GM23338 (cell line): ENCODE measurements at regions not wholly inside any gene's neighbourhood (a gene's known extent, or its start where the extent isn't known, plus 50 kb on each side); places are given as distances from the start of the nearest gene placed in this dataset.

Experiments used
- ATAC-seq: fragments of 200-7000 bp; cut with Tn5 transposase; 3 replicates; pipeline ENCODE4 v1.9.1; 2020
- DNase-seq: peaks from one replicate; pipeline ENCODE4 v3.0.0-alpha.2; 2015; ENCODE audit warnings: low spot score
- H2AFZ ChIP-seq: fragments of 200-600 bp; sonication (generic); 2 replicates; pipeline ENCODE4 v1.8.0; 2016; ENCODE audit warnings: antibody characterized with exemption, mild to moderate bottlenecking, moderate library complexity
- H3F3A ChIP-seq: fragments of 200-600 bp; sonication (generic); replicated peaks from 2 replicates; pipeline ENCODE4 v1.8.0; 2017; ENCODE audit warnings: antibody characterized with exemption, mixed run types, low read depth
- H3K27ac ChIP-seq: fragments of 200-600 bp; sonication (generic); 2 replicates; pipeline ENCODE4 v1.6.1; 2016; ENCODE audit warnings: low read depth
- H3K27me3 ChIP-seq: fragments of 200-600 bp; sonication (generic); 2 replicates; pipeline ENCODE4 v1.8.0; 2016; ENCODE audit warnings: mild to moderate bottlenecking, mixed run types, moderate library complexity; ENCODE audit not compliant: insufficient read depth
- H3K36me3 ChIP-seq: fragments of 200-600 bp; sonication (generic); 2 replicates; pipeline ENCODE4 v1.8.0; 2016; ENCODE audit warnings: mild to moderate bottlenecking; ENCODE audit not compliant: insufficient read depth
- H3K4me1 ChIP-seq: fragments of 200-600 bp; sonication (generic); 2 replicates; pipeline ENCODE4 v1.8.0; 2016; ENCODE audit warnings: mild to moderate bottlenecking, moderate library complexity; ENCODE audit not compliant: insufficient read depth
- H3K4me2 ChIP-seq: fragments of 200-600 bp; sonication (generic); 2 replicates; pipeline ENCODE4 v1.7.1; 2017; ENCODE audit warnings: mixed run types
- H3K4me3 ChIP-seq: fragments of 200-600 bp; sonication (generic); 2 replicates; pipeline ENCODE4 v1.6.1; 2016; ENCODE audit warnings: mixed run types
- H3K79me2 ChIP-seq: fragments of 200-600 bp; sonication (generic); replicated peaks from 2 replicates; pipeline ENCODE4 v1.8.0; 2017; ENCODE audit warnings: mild to moderate bottlenecking; ENCODE audit not compliant: insufficient read depth
- H3K9me2 ChIP-seq: fragments of 200-600 bp; sonication (generic); 2 replicates; pipeline ENCODE4 v1.8.0; 2017; ENCODE audit not compliant: insufficient read depth
- H4K20me1 ChIP-seq: fragments of 200-600 bp; sonication (generic); replicated peaks from 2 replicates; pipeline ENCODE4 v1.8.0; 2017; ENCODE audit warnings: mild to moderate bottlenecking; ENCODE audit not compliant: insufficient read depth
- H3K27ac Mint-ChIP-seq: 2 replicates; pipeline ENCODE4 v1.8.0; 2020; ENCODE audit warnings: inconsistent platforms, mild to moderate bottlenecking, moderate library complexity, mixed read lengths
- H3K27me3 Mint-ChIP-seq: 3 replicates; pipeline ENCODE4 v1.8.0; 2022; ENCODE audit warnings: low read depth, mild to moderate bottlenecking, moderate library complexity, mixed read lengths, inconsistent platforms; ENCODE audit not compliant: insufficient read depth, poor library complexity
- H3K36me3 Mint-ChIP-seq: 3 replicates; pipeline ENCODE4 v1.8.0; 2021; ENCODE audit warnings: low read depth, mild to moderate bottlenecking, inconsistent platforms, moderate library complexity, mixed read lengths
- H3K4me1 Mint-ChIP-seq: 3 replicates; pipeline ENCODE4 v1.8.0; 2020; ENCODE audit warnings: mild to moderate bottlenecking, inconsistent platforms, mixed read lengths
- H3K4me3 Mint-ChIP-seq: 3 replicates; pipeline ENCODE4 v1.8.0; 2021; ENCODE audit warnings: moderate library complexity, mild to moderate bottlenecking, inconsistent platforms, mixed read lengths
- H3K9me3 Mint-ChIP-seq: 3 replicates; pipeline ENCODE4 v1.8.0; 2020; ENCODE audit warnings: moderate library complexity, mild to moderate bottlenecking, inconsistent platforms, mixed read lengths
- EZH2 ChIP-seq: fragments of 200-600 bp; sonication (generic); IDR thresholded peaks from one replicate; pipeline ENCODE4 v1.8.0; 2017; ENCODE audit warnings: antibody characterized with exemption, mild to moderate bottlenecking, low read depth; ENCODE audit not compliant: unreplicated experiment
- EZH2phosphoT487 ChIP-seq: fragments of 200-600 bp; sonication (generic); IDR thresholded peaks from one replicate; pipeline ENCODE4 v1.8.1; 2018; ENCODE audit warnings: antibody characterized with exemption; ENCODE audit not compliant: unreplicated experiment
- JUNB ChIP-seq: IDR thresholded peaks from one replicate; pipeline ENCODE4 v1.6.1; 2016; ENCODE audit warnings: antibody characterized with exemption; ENCODE audit not compliant: unreplicated experiment
- NANOG ChIP-seq: IDR thresholded peaks from 2 replicates; pipeline ENCODE4 v1.6.1; 2016; ENCODE audit warnings: antibody characterized with exemption, borderline replicate concordance
- POLR2AphosphoS5 ChIP-seq: IDR thresholded peaks from 2 replicates; pipeline ENCODE4 v1.6.1; 2016; ENCODE audit warnings: antibody characterized with exemption, low read depth
- STAT1 ChIP-seq: IDR thresholded peaks from one replicate; pipeline ENCODE4 v1.6.1; 2016; ENCODE audit warnings: antibody characterized with exemption; ENCODE audit not compliant: unreplicated experiment
- ZNF331 ChIP-seq: fragments of 250-450 bp; sonication (Bioruptor Pico); IDR thresholded peaks from 2 replicates; pipeline ENCODE4 v1.5.0; 2020; ENCODE audit warnings: low read depth, mild to moderate bottlenecking, moderate library complexity
- TF ChIP-seq, protein P1 (sequence below): fragments of 250-450 bp; sonication (Bioruptor Pico); IDR thresholded peaks from 2 replicates; pipeline ENCODE4 v1.5.0; 2020; ENCODE audit warnings: mild to moderate bottlenecking, moderate library complexity
- TF ChIP-seq, protein P2 (sequence below), 2 experiments: fragments of 200-600 bp in 1 of 2; sonication (generic) in 1 of 2; conservative IDR thresholded peaks; 2 replicates each; pipeline versions ENCODE4 v1.5.1 to v1.6.1; 2016 to 2017; ENCODE audit warnings: antibody characterized with exemption in 2 of 2, low read depth in 2 of 2, mild to moderate bottlenecking in 2 of 2, moderate library complexity in 1 of 2

- no peak overlapping the region for H2AFZ ChIP-seq
- H3K27ac Mint-ChIP-seq = no peak overlapping the region
- H3K4me1 Mint-ChIP-seq = no peaks in the 10 kb centered on the region
- no peak overlapping the region for H3K4me2 ChIP-seq
- H3K27me3 ChIP-seq = no peaks in the 10 kb centered on the region
- H3K4me3 Mint-ChIP-seq = no peak overlapping the region
- H3K27ac ChIP-seq = no peak overlapping the region
- no peaks in the 10 kb centered on the region for H3F3A ChIP-seq
- no peaks in the 10 kb centered on the region for H3K27me3 Mint-ChIP-seq
- H3K79me2 ChIP-seq = no peaks in the 10 kb centered on the region
- no peak overlapping the region for H3K4me3 ChIP-seq
- peaks cover 5% of the 10 kb centered on the region for H3K9me2 ChIP-seq
- no peaks in the 10 kb centered on the region for H3K4me1 ChIP-seq
- no peaks in the 10 kb centered on the region for H3K36me3 Mint-ChIP-seq
- DNase-seq = no peak
- H3K9me3 Mint-ChIP-seq = no peaks in the 10 kb centered on the region
- no peaks in the 10 kb centered on the region for H3K36me3 ChIP-seq
- no peaks in the 10 kb centered on the region; the same call in 1 of the 2 replicates for H4K20me1 ChIP-seq
- TF ChIP-seq EZH2 (no peak), NANOG (no peak), POLR2AphosphoS5 (no peak), ZNF331 (CRISPR knock-in tag) (no peak)
- no peak for ATAC-seq
These were observed 92.7 kb upstream of the SMIM23 start for GRCh38 chr5:171692936-171693335.

- ATAC-seq (no peak), DNase-seq (no peak)
- no peak for TF ChIP-seq JUNB
- TF ChIP-seq, protein P1, sequence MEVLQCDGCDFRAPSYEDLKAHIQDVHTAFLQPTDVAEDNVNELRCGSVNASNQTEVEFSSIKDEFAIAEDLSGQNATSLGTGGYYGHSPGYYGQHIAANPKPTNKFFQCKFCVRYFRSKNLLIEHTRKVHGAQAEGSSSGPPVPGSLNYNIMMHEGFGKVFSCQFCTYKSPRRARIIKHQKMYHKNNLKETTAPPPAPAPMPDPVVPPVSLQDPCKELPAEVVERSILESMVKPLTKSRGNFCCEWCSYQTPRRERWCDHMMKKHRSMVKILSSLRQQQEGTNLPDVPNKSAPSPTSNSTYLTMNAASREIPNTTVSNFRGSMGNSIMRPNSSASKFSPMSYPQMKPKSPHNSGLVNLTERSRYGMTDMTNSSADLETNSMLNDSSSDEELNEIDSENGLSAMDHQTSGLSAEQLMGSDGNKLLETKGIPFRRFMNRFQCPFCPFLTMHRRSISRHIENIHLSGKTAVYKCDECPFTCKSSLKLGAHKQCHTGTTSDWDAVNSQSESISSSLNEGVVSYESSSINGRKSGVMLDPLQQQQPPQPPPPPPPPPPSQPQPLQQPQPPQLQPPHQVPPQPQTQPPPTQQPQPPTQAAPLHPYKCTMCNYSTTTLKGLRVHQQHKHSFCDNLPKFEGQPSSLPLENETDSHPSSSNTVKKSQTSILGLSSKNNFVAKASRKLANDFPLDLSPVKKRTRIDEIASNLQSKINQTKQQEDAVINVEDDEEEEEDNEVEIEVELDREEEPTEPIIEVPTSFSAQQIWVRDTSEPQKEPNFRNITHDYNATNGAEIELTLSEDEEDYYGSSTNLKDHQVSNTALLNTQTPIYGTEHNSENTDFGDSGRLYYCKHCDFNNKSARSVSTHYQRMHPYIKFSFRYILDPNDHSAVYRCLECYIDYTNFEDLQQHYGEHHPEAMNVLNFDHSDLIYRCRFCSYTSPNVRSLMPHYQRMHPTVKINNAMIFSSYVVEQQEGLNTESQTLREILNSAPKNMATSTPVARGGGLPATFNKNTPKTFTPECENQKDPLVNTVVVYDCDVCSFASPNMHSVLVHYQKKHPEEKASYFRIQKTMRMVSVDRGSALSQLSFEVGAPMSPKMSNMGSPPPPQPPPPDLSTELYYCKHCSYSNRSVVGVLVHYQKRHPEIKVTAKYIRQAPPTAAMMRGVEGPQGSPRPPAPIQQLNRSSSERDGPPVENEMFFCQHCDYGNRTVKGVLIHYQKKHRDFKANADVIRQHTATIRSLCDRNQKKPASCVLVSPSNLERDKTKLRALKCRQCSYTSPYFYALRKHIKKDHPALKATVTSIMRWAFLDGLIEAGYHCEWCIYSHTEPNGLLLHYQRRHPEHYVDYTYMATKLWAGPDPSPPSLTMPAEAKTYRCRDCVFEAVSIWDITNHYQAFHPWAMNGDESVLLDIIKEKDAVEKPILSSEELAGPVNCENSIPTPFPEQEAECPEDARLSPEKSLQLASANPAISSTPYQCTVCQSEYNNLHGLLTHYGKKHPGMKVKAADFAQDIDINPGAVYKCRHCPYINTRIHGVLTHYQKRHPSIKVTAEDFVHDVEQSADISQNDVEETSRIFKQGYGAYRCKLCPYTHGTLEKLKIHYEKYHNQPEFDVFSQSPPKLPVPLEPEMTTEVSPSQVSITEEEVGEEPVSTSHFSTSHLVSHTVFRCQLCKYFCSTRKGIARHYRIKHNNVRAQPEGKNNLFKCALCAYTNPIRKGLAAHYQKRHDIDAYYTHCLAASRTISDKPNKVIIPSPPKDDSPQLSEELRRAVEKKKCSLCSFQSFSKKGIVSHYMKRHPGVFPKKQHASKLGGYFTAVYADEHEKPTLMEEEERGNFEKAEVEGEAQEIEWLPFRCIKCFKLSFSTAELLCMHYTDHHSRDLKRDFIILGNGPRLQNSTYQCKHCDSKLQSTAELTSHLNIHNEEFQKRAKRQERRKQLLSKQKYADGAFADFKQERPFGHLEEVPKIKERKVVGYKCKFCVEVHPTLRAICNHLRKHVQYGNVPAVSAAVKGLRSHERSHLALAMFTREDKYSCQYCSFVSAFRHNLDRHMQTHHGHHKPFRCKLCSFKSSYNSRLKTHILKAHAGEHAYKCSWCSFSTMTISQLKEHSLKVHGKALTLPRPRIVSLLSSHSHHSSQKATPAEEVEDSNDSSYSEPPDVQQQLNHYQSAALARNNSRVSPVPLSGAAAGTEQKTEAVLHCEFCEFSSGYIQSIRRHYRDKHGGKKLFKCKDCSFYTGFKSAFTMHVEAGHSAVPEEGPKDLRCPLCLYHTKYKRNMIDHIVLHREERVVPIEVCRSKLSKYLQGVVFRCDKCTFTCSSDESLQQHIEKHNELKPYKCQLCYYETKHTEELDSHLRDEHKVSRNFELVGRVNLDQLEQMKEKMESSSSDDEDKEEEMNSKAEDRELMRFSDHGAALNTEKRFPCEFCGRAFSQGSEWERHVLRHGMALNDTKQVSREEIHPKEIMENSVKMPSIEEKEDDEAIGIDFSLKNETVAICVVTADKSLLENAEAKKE = no peak
- no peak for TF ChIP-seq NANOG
- no peak for TF ChIP-seq STAT1
- TF ChIP-seq EZH2phosphoT487 = no peak
- TF ChIP-seq, protein P2, sequence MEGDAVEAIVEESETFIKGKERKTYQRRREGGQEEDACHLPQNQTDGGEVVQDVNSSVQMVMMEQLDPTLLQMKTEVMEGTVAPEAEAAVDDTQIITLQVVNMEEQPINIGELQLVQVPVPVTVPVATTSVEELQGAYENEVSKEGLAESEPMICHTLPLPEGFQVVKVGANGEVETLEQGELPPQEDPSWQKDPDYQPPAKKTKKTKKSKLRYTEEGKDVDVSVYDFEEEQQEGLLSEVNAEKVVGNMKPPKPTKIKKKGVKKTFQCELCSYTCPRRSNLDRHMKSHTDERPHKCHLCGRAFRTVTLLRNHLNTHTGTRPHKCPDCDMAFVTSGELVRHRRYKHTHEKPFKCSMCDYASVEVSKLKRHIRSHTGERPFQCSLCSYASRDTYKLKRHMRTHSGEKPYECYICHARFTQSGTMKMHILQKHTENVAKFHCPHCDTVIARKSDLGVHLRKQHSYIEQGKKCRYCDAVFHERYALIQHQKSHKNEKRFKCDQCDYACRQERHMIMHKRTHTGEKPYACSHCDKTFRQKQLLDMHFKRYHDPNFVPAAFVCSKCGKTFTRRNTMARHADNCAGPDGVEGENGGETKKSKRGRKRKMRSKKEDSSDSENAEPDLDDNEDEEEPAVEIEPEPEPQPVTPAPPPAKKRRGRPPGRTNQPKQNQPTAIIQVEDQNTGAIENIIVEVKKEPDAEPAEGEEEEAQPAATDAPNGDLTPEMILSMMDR (conservative IDR thresholded peaks at IDR 0.05; ENCODE audit: low read depth in 2 of 2) = no peak
- TF ChIP-seq ZNF331 (CRISPR knock-in tag) = no peak
- Mint-ChIP-seq H3K27ac (no peak overlapping the region), H3K4me3 (no peak overlapping the region), H3K27me3 (no peaks in the 10 kb centered on the region), H3K4me1 (0 out of 3 replicates have a peak, but pooled peaks cover under 1% of the 10 kb centered on the region), H3K36me3 (no peaks in the 10 kb centered on the region), H3K9me3 (no peaks in the 10 kb centered on the region)
- no peaks in the 10 kb centered on the region for H3F3A ChIP-seq
- no peak overlapping the region for H3K4me3 ChIP-seq
- no peaks in the 10 kb centered on the region for H3K4me1 ChIP-seq
- H4K20me1 ChIP-seq = no peaks in the 10 kb centered on the region; the same call in 1 of the 2 replicates
- H3K36me3 ChIP-seq = no peaks in the 10 kb centered on the region
- H2AFZ ChIP-seq = no peak overlapping the region
- peaks cover 5% of the 10 kb centered on the region for H3K9me2 ChIP-seq
- H3K4me2 ChIP-seq = no peak overlapping the region
- no peaks in the 10 kb centered on the region for H3K27me3 ChIP-seq
- no peaks in the 10 kb centered on the region for H3K79me2 ChIP-seq
- H3K27ac ChIP-seq = no peak overlapping the region
These were observed 92.2 kb upstream of the SMIM23 start for GRCh38 chr5:171693412-171693811.
